H1 (cell line): ENCODE measurements at regions not wholly inside any gene's neighbourhood (a gene's known extent, or its start where the extent isn't known, plus 50 kb on each side); places are given as distances from the start of the nearest gene placed in this dataset.

ENCODE experiments used
- CTCF ChIA-PET: fragments of 300-600 bp; sonication (Branson Sonifier 250); formaldehyde crosslinking; loops from one replicate; lab custom pipeline; 2021; ENCODE audit not compliant: partially characterized antibody; lab: Charles Lee
- POLR2A ChIA-PET: fragments of 300-600 bp; sonication (Branson Sonifier 250); formaldehyde crosslinking; loops from one replicate; lab custom pipeline; 2021; ENCODE audit warnings: inconsistent platforms; ENCODE audit not compliant: partially characterized antibody; lab: Charles Lee
- DNase-seq, 2 experiments: peaks; one replicate each; pipeline versions ENCODE4 v3.0.0 to v3.0.0-alpha.2; 2010 to 2022; ENCODE audit warnings: low spot score in 2 of 2, low read depth in 1 of 2, mixed read lengths in 1 of 2
- FAIRE-seq: peaks from 2 replicates; lab custom pipeline; 2011; peaks lifted over from hg19 to GRCh38; lab: Jason Lieb, UNC
- H2AFZ ChIP-seq: 2 replicates; pipeline ENCODE4 v1.8.1; 2012; ENCODE audit warnings: low read length, inconsistent platforms
- H2AK5ac ChIP-seq: 2 replicates; pipeline ENCODE4 v1.6.1; 2013; ENCODE audit warnings: low read depth, low read length
- H2BK120ac ChIP-seq: replicated peaks from 2 replicates; pipeline ENCODE3; 2013; ENCODE audit warnings: low read depth, low read length, inconsistent platforms
- H2BK12ac ChIP-seq: 2 replicates; pipeline ENCODE4 v1.6.1; 2013; ENCODE audit warnings: low read depth, low read length
- H2BK15ac ChIP-seq: 2 replicates; pipeline ENCODE4 v1.6.1; 2013; ENCODE audit warnings: low read length
- H2BK20ac ChIP-seq: 2 replicates; pipeline ENCODE4 v1.6.1; 2013; ENCODE audit warnings: low read length
- H2BK5ac ChIP-seq: 2 replicates; pipeline ENCODE4 v1.6.1; 2013; ENCODE audit warnings: low read depth, low read length
- H3K14ac ChIP-seq: 2 replicates; pipeline ENCODE4 v1.6.1; 2013; ENCODE audit warnings: inconsistent platforms; ENCODE audit not compliant: insufficient read length
- H3K18ac ChIP-seq: 2 replicates; pipeline ENCODE4 v1.6.1; 2013; ENCODE audit warnings: low read length; ENCODE audit errors: extremely low read depth
- H3K23ac ChIP-seq: 2 replicates; pipeline ENCODE4 v1.6.1; 2013; ENCODE audit warnings: inconsistent platforms; ENCODE audit not compliant: insufficient read length
- H3K23me2 ChIP-seq: 2 replicates; pipeline ENCODE4 v1.6.1; 2013; ENCODE audit warnings: low read depth, low read length
- H3K27ac ChIP-seq: 2 replicates; pipeline ENCODE4 v1.6.1; 2011; ENCODE audit warnings: low read depth, low read length, inconsistent platforms
- H3K27me3 ChIP-seq, 4 experiments: replicated peaks in 1 of 4; 1 replicate in 1 of 4; 2 replicates in 3 of 4; pipeline versions ENCODE4 v1.6.1 to v1.8.1; 2011 to 2013; ENCODE audit warnings: low read length in 3 of 4, mild to moderate bottlenecking in 3 of 4, inconsistent platforms in 2 of 4, mixed read lengths in 2 of 4, moderate library complexity in 1 of 4; ENCODE audit not compliant: control insufficient read depth in 3 of 4, insufficient read depth in 3 of 4; ENCODE audit errors: extremely low read depth in 1 of 4
- H3K36me3 ChIP-seq, 4 experiments: 2 replicates each; pipeline versions ENCODE4 v1.6.1 to v1.8.1; 2011 to 2013; ENCODE audit warnings: mild to moderate bottlenecking in 4 of 4, low read length in 3 of 4, moderate library complexity in 2 of 4, control low read depth in 1 of 4, inconsistent platforms in 1 of 4; ENCODE audit not compliant: insufficient read depth in 4 of 4, control insufficient read depth in 2 of 4
- H3K4ac ChIP-seq: replicated peaks from 2 replicates; pipeline ENCODE3; 2013; ENCODE audit warnings: low read length, low read depth, mixed read lengths, inconsistent platforms; ENCODE audit not compliant: insufficient read length
- H3K4me1 ChIP-seq, 4 experiments: replicated peaks in 1 of 4; 1 replicate in 1 of 4; 2 replicates in 3 of 4; pipeline versions ENCODE4 v1.6.1 to v1.8.1; 2011 to 2013; ENCODE audit warnings: low read length in 3 of 4, inconsistent platforms in 2 of 4, mixed read lengths in 1 of 4; ENCODE audit not compliant: insufficient read depth in 4 of 4, control insufficient read depth in 3 of 4
- H3K4me2 ChIP-seq, 2 experiments: 2 replicates each; pipeline versions ENCODE4 v1.6.1 to v1.8.1; 2011 to 2013; ENCODE audit warnings: low read depth in 2 of 2, low read length in 2 of 2, control low read depth in 1 of 2, inconsistent platforms in 1 of 2, mild to moderate bottlenecking in 1 of 2; ENCODE audit not compliant: insufficient read depth in 1 of 2
- H3K4me3 ChIP-seq, 4 experiments: fragments of 200-600, 300-600 bp in 1 of 4; sonication (generic), shearing (Covaris generic), sonication (Bioruptor Twin) in 1 of 4; 2 replicates each; pipeline versions ENCODE4 v1.5.1 to v1.8.1; 2011 to 2016; ENCODE audit warnings: low read length in 4 of 4, low read depth in 3 of 4, control low read depth in 2 of 4, inconsistent platforms in 2 of 4, mild to moderate bottlenecking in 2 of 4, mixed read lengths in 1 of 4, moderate library complexity in 1 of 4; ENCODE audit not compliant: insufficient read depth in 2 of 4; ENCODE audit errors: extremely low read depth in 1 of 4
- H3K56ac ChIP-seq: replicated peaks from 2 replicates; pipeline ENCODE3; 2013; ENCODE audit warnings: low read depth, mild to moderate bottlenecking, mixed read lengths, low read length, inconsistent platforms; ENCODE audit not compliant: insufficient read length
- H3K79me1 ChIP-seq: 2 replicates; pipeline ENCODE4 v1.6.1; 2013; ENCODE audit warnings: low read depth, low read length, control low read depth
- H3K79me2 ChIP-seq, 2 experiments: 2 replicates each; pipeline versions ENCODE4 v1.6.1 to v1.8.1; 2012 to 2013; ENCODE audit warnings: low read length in 2 of 2, mild to moderate bottlenecking in 2 of 2, inconsistent platforms in 1 of 2; ENCODE audit not compliant: insufficient read depth in 2 of 2, control insufficient read depth in 1 of 2
- H3K9ac ChIP-seq, 4 experiments: replicated peaks in 1 of 4; 1 replicate in 1 of 4; 2 replicates in 3 of 4; pipeline versions ENCODE4 v1.6.1 to v1.8.1; 2011 to 2013; ENCODE audit warnings: low read depth in 3 of 4, low read length in 3 of 4, control low read depth in 2 of 4, mild to moderate bottlenecking in 2 of 4, moderate library complexity in 2 of 4, inconsistent platforms in 1 of 4; ENCODE audit errors: extremely low read depth in 1 of 4
- H3K9me3 ChIP-seq, 2 experiments: 2 replicates each; pipeline versions ENCODE4 v1.6.1 to v1.8.1; 2012 to 2013; ENCODE audit warnings: mild to moderate bottlenecking in 2 of 2, moderate library complexity in 2 of 2, control low read depth in 1 of 2, inconsistent platforms in 1 of 2, low read depth in 1 of 2, low read length in 1 of 2, mixed read lengths in 1 of 2; ENCODE audit not compliant: insufficient read depth in 2 of 2
- H4K20me1 ChIP-seq, 2 experiments: replicated peaks in 1 of 2; 2 replicates each; pipeline versions ENCODE3 to v1.8.1; 2011 to 2013; ENCODE audit warnings: inconsistent platforms in 2 of 2, low read length in 2 of 2, mild to moderate bottlenecking in 1 of 2; ENCODE audit not compliant: insufficient read depth in 2 of 2, control insufficient read depth in 1 of 2
- H4K5ac ChIP-seq: 2 replicates; pipeline ENCODE4 v1.6.1; 2013; ENCODE audit warnings: low read length, low read depth, mixed read lengths, inconsistent platforms; ENCODE audit not compliant: insufficient read length
- H4K8ac ChIP-seq: 2 replicates; pipeline ENCODE4 v1.8.0; 2013; ENCODE audit warnings: mild to moderate bottlenecking, moderate library complexity, low read length, inconsistent platforms; ENCODE audit not compliant: insufficient read depth; ENCODE audit errors: extremely low read depth
- H4K91ac ChIP-seq: replicated peaks from 2 replicates; pipeline ENCODE3; 2013; ENCODE audit warnings: low read length, mixed read lengths, inconsistent platforms; ENCODE audit not compliant: insufficient read length
- SIN3A ChIP-seq, 2 experiments: IDR thresholded peaks in 1 of 2; conservative IDR thresholded peaks in 1 of 2; 2 replicates each; pipeline ENCODE4 v1.6.1; 2011 to 2012; ENCODE audit warnings: low read length in 2 of 2, improper control_type of control experiment in 1 of 2, low read depth in 1 of 2, mild to moderate bottlenecking in 1 of 2
- WGBS, 2 experiments: shearing (Covaris generic) in 1 of 2; methylation state at CpG; one replicate each; pipeline versions ENCODE4 v1.1.6 to v1.1.7; 2013 to 2015; ENCODE audit warnings: low lambda C conversion rate in 2 of 2, mixed read lengths in 2 of 2, inconsistent platforms in 1 of 2, low coverage in 1 of 2, missing lambda C conversion rate in 1 of 2; ENCODE audit not compliant: insufficient replicate concordance in 2 of 2, insufficient coverage in 1 of 2, insufficient read length in 1 of 2; ENCODE audit errors: extremely low coverage in 1 of 2, missing lambda C conversion rate in 1 of 2; 5-methylcytosine and 5-hydroxymethylcytosine counted together

- DNase-seq: no peak
- no peak overlapping the region for H3K27ac ChIP-seq
- H2AFZ ChIP-seq: no peak overlapping the region
- no peak for FAIRE-seq
- no peaks in the 10 kb centered on the region for H4K20me1 ChIP-seq
- TF ChIP-seq SIN3A (conservative IDR thresholded peaks at IDR 0.05 in 1 of 2, IDR thresholded peaks at IDR 0.05 in 1 of 2; ENCODE audit: low read depth in 1 of 2, low read length in 2 of 2): no peak
- TF ChIP-seq, all 59 proteins: peak for 0
- H4K8ac ChIP-seq: no peak overlapping the region
- no peak overlapping the region for H2BK5ac ChIP-seq
- H3K18ac ChIP-seq: no peak overlapping the region
- H2BK20ac ChIP-seq: no peak overlapping the region
- H3K79me2 ChIP-seq: no peaks in the 10 kb centered on the region
- no peak overlapping the region for H3K4me2 ChIP-seq
- 86% methylated on average over 3 of the region's 3 CpGs; no CpG with 5 or more reads in 1 of the 2 experiments for WGBS, 2 experiments
- no peak overlapping the region for H3K23ac ChIP-seq
- no peaks in the 10 kb centered on the region for H3K9me3 ChIP-seq
- H3K4ac ChIP-seq: no peak overlapping the region
- no peak overlapping the region for H2BK12ac ChIP-seq
- no peak overlapping the region for H2AK5ac ChIP-seq
- no peak overlapping the region for H3K56ac ChIP-seq
- H2BK120ac ChIP-seq: no peak overlapping the region
- H3K4me3 ChIP-seq: no peak overlapping the region
- H3K36me3 ChIP-seq: no peaks in the 10 kb centered on the region
- ChIA-PET POLR2A (no interaction called here), CTCF (interaction anchor here (0.6 kb wide), 2 partner anchors 73 to 743 kb away, joined by 3 read pairs; no protein-coding TSS in a partner anchor)
- no peaks in the 10 kb centered on the region for H3K27me3 ChIP-seq
- H2BK15ac ChIP-seq: no peak overlapping the region
- H3K23me2 ChIP-seq: no peaks in the 10 kb centered on the region
- H3K4me1 ChIP-seq: no peaks in the 10 kb centered on the region
- no peak overlapping the region for H4K91ac ChIP-seq
- no peak overlapping the region for H3K9ac ChIP-seq
- H4K5ac ChIP-seq: no peak overlapping the region
- no peak overlapping the region for H3K14ac ChIP-seq
- no peaks in the 10 kb centered on the region for H3K79me1 ChIP-seq
These were observed 97.8 kb upstream of the MED13 start for GRCh38 chr17:62162898-62163297.
